Astrocyte of the cerebellum (primary cell): ENCODE measurements at regions not wholly inside any gene's neighbourhood (a gene's known extent, or its start where the extent isn't known, plus 50 kb on each side); places are given as distances from the start of the nearest gene placed in this dataset.

Experiments used
- DNase-seq: peaks from one replicate; pipeline ENCODE4 v3.0.0-alpha.2; 2011; ENCODE audit warnings: low read depth
- H3K4me3 ChIP-seq: 2 replicates; pipeline ENCODE4 v1.5.1; 2011; ENCODE audit warnings: mild to moderate bottlenecking, low read depth, low read length, moderate library complexity
- CTCF ChIP-seq: IDR thresholded peaks from 2 replicates; pipeline ENCODE4 v1.5.1; 2012; ENCODE audit warnings: low read length, low read depth, moderate library complexity, mild to moderate bottlenecking; ENCODE audit errors: missing control alignments
- in situ Hi-C: cut with HindIII; loops from 2 replicates; pipeline ENCODE4 v1.10.0; 2017; ENCODE audit warnings: low sequenced_read_pairs

- DNase-seq = no peak
- in situ Hi-C loops = no loop called here
- TF ChIP-seq CTCF = no peak
- H3K4me3 ChIP-seq = no peak overlapping the region
Observed at GRCh38 chr4:84441758-84442377, 57.2 kb downstream of the NKX6-1 start.

- no peak for TF ChIP-seq CTCF
- no peak for DNase-seq
- no peak overlapping the region for H3K4me3 ChIP-seq
- in situ Hi-C loops = no loop called here
Observed at GRCh38 chr4:84439996-84440395, 59.1 kb downstream of the NKX6-1 start.

- in situ Hi-C loops = no loop called here
- TF ChIP-seq CTCF = no peak
- no peak for DNase-seq
- no peak overlapping the region for H3K4me3 ChIP-seq
Observed at GRCh38 chr4:84436812-84437211, 62.3 kb downstream of the NKX6-1 start.

- TF ChIP-seq CTCF = no peak
Observed at GRCh38 chr4:84434344-84434743, 64.7 kb downstream of the NKX6-1 start.

GRCh38 chr4:84433633-84434222 lies 65.4 kb downstream of the NKX6-1 start:
- no peak for DNase-seq
- TF ChIP-seq CTCF = no peak
- in situ Hi-C loops = no loop called here
- no peak overlapping the region for H3K4me3 ChIP-seq

More at GRCh38 chr4:84434344-84434743, 64.7 kb downstream of the NKX6-1 start:
- H3K4me3 ChIP-seq = no peak overlapping the region
- in situ Hi-C loops = no loop called here
- no peak for DNase-seq

GRCh38 chr4:84432713-84433112 lies 66.4 kb downstream of the NKX6-1 start:
- no peak for DNase-seq
- no peak overlapping the region for H3K4me3 ChIP-seq
- in situ Hi-C loops = no loop called here
- TF ChIP-seq CTCF = no peak
